B cell (primary cell): ENCODE measurements at regions not wholly inside any gene's neighbourhood (a gene's known extent, or its start where the extent isn't known, plus 50 kb on each side); places are given as distances from the start of the nearest gene placed in this dataset.

ENCODE experiments used
- ATAC-seq: fragments of 200-7000 bp; cut with Tn5 transposase; one replicate; pipeline ENCODE4 v1.10.0; 2021; ENCODE audit warnings: low read depth, mild to moderate bottlenecking, moderate number of reproducible peaks, moderate library complexity
- CTCF ChIA-PET: fragments of 350-600 bp; sonication (Branson Sonifier 250); formaldehyde crosslinking; loops from one replicate; lab custom pipeline; 2021; ENCODE audit warnings: antibody characterized with exemption, inconsistent platforms; lab: Charles Lee
- POLR2A ChIA-PET: fragments of 350-600 bp; sonication (Branson Sonifier 250); formaldehyde crosslinking; loops from one replicate; lab custom pipeline; 2021; ENCODE audit warnings: antibody characterized with exemption; lab: Charles Lee
- DNase-seq: peaks from one replicate; pipeline ENCODE4 v3.0.0; 2013
- H2AFZ ChIP-seq: 2 replicates; pipeline ENCODE4 v1.6.1; 2012; ENCODE audit warnings: mild to moderate bottlenecking, low read depth, low read length; ENCODE audit not compliant: insufficient read depth, poor library complexity, severe bottlenecking
- H3K27ac ChIP-seq, 2 donors: 1 replicate in 1 of 2; 2 replicates in 1 of 2; pipeline ENCODE4 v1.5.1; 2012 to 2013; ENCODE audit warnings: low read length in 2 of 2, mild to moderate bottlenecking in 2 of 2, moderate library complexity in 1 of 2
- H3K27me3 ChIP-seq, 4 experiments: fragments of 200-600 bp in 1 of 4; sonication (generic) in 1 of 4; replicated peaks in 1 of 4; 1 replicate in 2 of 4; 2 replicates in 2 of 4; pipeline versions ENCODE4 v1.6.1 to v1.7.0; 2013 to 2016; ENCODE audit warnings: low read length in 3 of 4, mild to moderate bottlenecking in 2 of 4, mixed read lengths in 1 of 4, moderate library complexity in 1 of 4; ENCODE audit not compliant: insufficient read depth in 4 of 4, control insufficient read depth in 3 of 4; ENCODE audit errors: control extremely low read depth in 1 of 4
- H3K36me3 ChIP-seq, 2 experiments: replicated peaks in 1 of 2; 1 replicate in 1 of 2; 2 replicates in 1 of 2; pipeline versions ENCODE4 v1.6.1 to v1.7.1; 2013; ENCODE audit warnings: low read length in 1 of 2; ENCODE audit not compliant: insufficient read depth in 2 of 2, control insufficient read depth in 1 of 2; ENCODE audit errors: control extremely low read depth in 1 of 2, extremely low read depth in 1 of 2
- H3K4me1 ChIP-seq, 2 donors: fragments of 200-600 bp in 1 of 2; sonication (generic) in 1 of 2; 1 replicate in 1 of 2; 2 replicates in 1 of 2; pipeline versions ENCODE4 v1.5.1 to v1.6.1; 2013 to 2017; ENCODE audit warnings: low read length in 2 of 2; ENCODE audit not compliant: control insufficient read depth in 2 of 2, insufficient read depth in 2 of 2
- H3K4me2 ChIP-seq: replicated peaks from 2 replicates; pipeline ENCODE3; 2012; ENCODE audit warnings: mild to moderate bottlenecking, low read depth, low read length; ENCODE audit not compliant: poor library complexity, severe bottlenecking
- H3K4me3 ChIP-seq, 5 experiments: fragments of 200-600 bp in 1 of 5; sonication (generic) in 1 of 5; 1 replicate in 3 of 5; 2 replicates in 2 of 5; pipeline versions ENCODE4 v1.5.1 to v1.7.0; 2011 to 2016; ENCODE audit warnings: low read length in 4 of 5, mild to moderate bottlenecking in 4 of 5, low read depth in 2 of 5, control low read depth in 1 of 5, moderate library complexity in 1 of 5; ENCODE audit not compliant: insufficient read depth in 1 of 5; ENCODE audit errors: control extremely low read depth in 1 of 5, extremely low read depth in 1 of 5
- H3K79me2 ChIP-seq: fragments of 200-600 bp; sonication (generic); one replicate; pipeline ENCODE4 v1.6.0; 2016; ENCODE audit warnings: low read length; ENCODE audit not compliant: control insufficient read depth, insufficient read depth
- H3K9ac ChIP-seq: fragments of 200-600 bp; sonication (generic); 2 replicates; pipeline ENCODE4 v1.6.1; 2017; ENCODE audit warnings: mild to moderate bottlenecking, low read length, moderate library complexity
- H3K9me3 ChIP-seq, 3 donors: one replicate each; pipeline versions ENCODE4 v1.6.1 to v1.7.1; 2013; ENCODE audit warnings: low read length in 2 of 3; ENCODE audit not compliant: control insufficient read depth in 2 of 3, insufficient read depth in 1 of 3; ENCODE audit errors: control extremely low read depth in 1 of 3
- H4K20me1 ChIP-seq: 2 replicates; pipeline ENCODE4 v1.6.0; 2012; ENCODE audit warnings: mild to moderate bottlenecking, low read length; ENCODE audit not compliant: insufficient read depth, control insufficient read depth, poor library complexity, severe bottlenecking
- H3K27ac Mint-ChIP-seq: one replicate; pipeline ENCODE4 v1.8.0; 2021; ENCODE audit warnings: mixed read lengths
- H3K27me3 Mint-ChIP-seq: one replicate; pipeline ENCODE4 v1.8.0; 2021; ENCODE audit warnings: mixed read lengths
- H3K4me1 Mint-ChIP-seq: one replicate; pipeline ENCODE4 v1.8.0; 2021; ENCODE audit warnings: mixed read lengths
- H3K4me3 Mint-ChIP-seq: one replicate; pipeline ENCODE4 v1.8.0; 2021; ENCODE audit warnings: mixed read lengths
- H3K9me3 Mint-ChIP-seq: one replicate; pipeline ENCODE4 v1.8.0; 2022; ENCODE audit warnings: mixed read lengths; ENCODE audit not compliant: insufficient read depth
- EZH2 ChIP-seq: IDR thresholded peaks from 2 replicates; pipeline ENCODE4 v1.6.1; 2012; ENCODE audit warnings: borderline replicate concordance, low read depth, mild to moderate bottlenecking, moderate library complexity, low read length; ENCODE audit not compliant: insufficient read depth, poor library complexity, severe bottlenecking
- WGBS: methylation state at CpG from one replicate; pipeline ENCODE4 v1.1.5; 2013; ENCODE audit warnings: missing lambda C conversion rate; ENCODE audit not compliant: insufficient coverage; 5-methylcytosine and 5-hydroxymethylcytosine counted together
- intact Hi-C: fragments of 100-400 bp; cut with micrococcal nuclease; formaldehyde crosslinking; loops from one replicate; pipeline ENCODE4 v1.10.0; 2022
- TF ChIP-seq, protein P1 (sequence below): fragments of 200-600 bp; IDR thresholded peaks from one replicate; pipeline ENCODE4 v1.8.0; 2022; ENCODE audit warnings: antibody characterized with exemption, mild to moderate bottlenecking

DNA sequence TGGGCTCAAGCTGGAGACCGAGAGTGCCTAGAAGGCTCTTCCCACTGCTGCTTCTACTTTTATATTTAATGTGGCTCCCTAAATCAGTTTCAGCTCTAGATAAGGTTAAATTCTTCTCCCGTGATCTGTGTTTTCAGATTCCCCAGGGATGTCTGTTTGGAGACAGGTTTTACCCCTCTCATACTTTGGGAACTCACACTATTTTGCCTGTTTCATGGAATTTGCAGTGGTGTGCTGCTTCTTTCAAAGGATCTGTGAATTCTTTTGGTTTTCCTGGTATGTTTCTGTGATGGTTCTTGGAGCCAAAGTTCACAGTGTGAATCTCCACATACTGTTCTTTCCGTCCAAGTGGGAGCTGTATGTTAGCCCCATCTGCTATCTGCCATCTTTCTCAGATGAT, 238.3 kb upstream of the SLITRK3 start:
- Histone ChIP-seq H3K36me3 (no peaks in the 10 kb centered on the region), H3K27ac (no peak overlapping the region), H4K20me1 (no peaks in the 10 kb centered on the region), H2AFZ (no peak overlapping the region), H3K27me3 (no peaks in the 10 kb centered on the region), H3K4me3 (no peak overlapping the region), H3K9me3 (peaks cover 0 to 6% (median 0%) of the 10 kb centered on the region in 3 donors), H3K4me2 (no peak overlapping the region), H3K9ac (no peak overlapping the region), H3K79me2 (no peaks in the 10 kb centered on the region), H3K4me1 (no peaks in the 10 kb centered on the region)
- Mint-ChIP-seq H3K4me1 (no peaks in the 10 kb centered on the region), H3K9me3 (no peaks in the 10 kb centered on the region), H3K27ac (no peak overlapping the region), H3K4me3 (no peak overlapping the region), H3K27me3 (no peaks in the 10 kb centered on the region)
- DNase-seq (no peak), ATAC-seq (no peak)
- intact Hi-C loops: no loop called here
- WGBS: 100% methylated on average over 1 of the region's 3 CpGs
- ChIA-PET CTCF (no interaction called here), POLR2A (no interaction called here)
- TF ChIP-seq EZH2: no peak
- TF ChIP-seq, protein P1, sequence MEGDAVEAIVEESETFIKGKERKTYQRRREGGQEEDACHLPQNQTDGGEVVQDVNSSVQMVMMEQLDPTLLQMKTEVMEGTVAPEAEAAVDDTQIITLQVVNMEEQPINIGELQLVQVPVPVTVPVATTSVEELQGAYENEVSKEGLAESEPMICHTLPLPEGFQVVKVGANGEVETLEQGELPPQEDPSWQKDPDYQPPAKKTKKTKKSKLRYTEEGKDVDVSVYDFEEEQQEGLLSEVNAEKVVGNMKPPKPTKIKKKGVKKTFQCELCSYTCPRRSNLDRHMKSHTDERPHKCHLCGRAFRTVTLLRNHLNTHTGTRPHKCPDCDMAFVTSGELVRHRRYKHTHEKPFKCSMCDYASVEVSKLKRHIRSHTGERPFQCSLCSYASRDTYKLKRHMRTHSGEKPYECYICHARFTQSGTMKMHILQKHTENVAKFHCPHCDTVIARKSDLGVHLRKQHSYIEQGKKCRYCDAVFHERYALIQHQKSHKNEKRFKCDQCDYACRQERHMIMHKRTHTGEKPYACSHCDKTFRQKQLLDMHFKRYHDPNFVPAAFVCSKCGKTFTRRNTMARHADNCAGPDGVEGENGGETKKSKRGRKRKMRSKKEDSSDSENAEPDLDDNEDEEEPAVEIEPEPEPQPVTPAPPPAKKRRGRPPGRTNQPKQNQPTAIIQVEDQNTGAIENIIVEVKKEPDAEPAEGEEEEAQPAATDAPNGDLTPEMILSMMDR: no peak

DNA sequence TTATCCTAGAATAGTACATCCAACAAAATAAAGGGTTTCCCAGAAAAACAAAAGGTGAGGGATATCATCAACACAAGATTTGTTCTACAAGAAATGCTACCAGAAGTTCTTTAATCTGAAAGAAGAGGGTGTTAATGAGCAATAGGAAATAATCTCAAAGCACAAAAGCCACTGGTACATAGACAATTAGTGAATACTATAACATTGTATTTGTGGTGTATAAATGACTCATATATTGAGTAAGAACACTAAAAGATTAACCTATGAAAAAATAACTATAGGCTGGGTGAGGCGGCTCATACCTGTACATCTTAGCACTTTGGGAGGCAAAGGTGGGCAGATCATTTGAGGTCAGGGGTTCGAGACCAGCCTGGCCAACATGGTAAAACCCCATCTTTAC, 210.2 kb upstream of the SLITRK3 start:
- H3K27ac Mint-ChIP-seq: no peak overlapping the region
- H4K20me1 ChIP-seq: no peaks in the 10 kb centered on the region
- intact Hi-C loops: no loop called here
- no peaks in the 10 kb centered on the region for H3K36me3 ChIP-seq
- H3K27me3 ChIP-seq: no peaks in the 10 kb centered on the region
- H2AFZ ChIP-seq: no peak overlapping the region
- H3K4me3 ChIP-seq: no peak overlapping the region
- peaks cover 3% of the 10 kb centered on the region for H3K9me3 Mint-ChIP-seq
- POLR2A ChIA-PET: no interaction called here
- no peak for TF ChIP-seq EZH2
- TF ChIP-seq, protein P1: no peak
- peaks cover 0 to 4% (median 1%) of the 10 kb centered on the region in 3 donors for H3K9me3 ChIP-seq
- DNase-seq: no peak
- H3K4me1 ChIP-seq: no peaks in the 10 kb centered on the region
- no peak for ATAC-seq
- CTCF ChIA-PET: no interaction called here
- H3K27me3 Mint-ChIP-seq: no peaks in the 10 kb centered on the region
- no peaks in the 10 kb centered on the region for H3K4me1 Mint-ChIP-seq
- H3K9ac ChIP-seq: no peak overlapping the region
- no CpG with 5 or more reads among the region's 2 CpGs for WGBS
- H3K27ac ChIP-seq: no peak overlapping the region
- H3K4me2 ChIP-seq: no peak overlapping the region
- no peak overlapping the region for H3K4me3 Mint-ChIP-seq
- no peaks in the 10 kb centered on the region for H3K79me2 ChIP-seq
